Naive thymus-derived CD8-positive, alpha-beta T cell (primary cell): ENCODE measurements at regions not wholly inside any gene's neighbourhood (a gene's known extent, or its start where the extent isn't known, plus 50 kb on each side); places are given as distances from the start of the nearest gene placed in this dataset.

Experiments used
- ATAC-seq, 2 donors: fragments of 150-1000 bp; cut with Tn5 transposase in 1 of 2; sonication (Bioruptor Pico), chemical (Tn5 transposase) in 1 of 2; 1 replicate in 1 of 2; 2 replicates in 1 of 2; pipeline ENCODE4 v1.10.0; 2021; ENCODE audit warnings: mild to moderate bottlenecking in 2 of 2, moderate library complexity in 2 of 2
- POLR2A ChIA-PET: fragments of 350-600 bp; sonication (Branson Sonifier 250); formaldehyde crosslinking; loops from one replicate; lab custom pipeline; 2021; ENCODE audit warnings: antibody characterized with exemption; lab: Charles Lee
- DNase-seq, 10 donors: peaks; one replicate each; pipeline versions ENCODE4 v3.0.0 to v3.0.0-alpha.2; 2020 to 2022
- H3K27ac Mint-ChIP-seq, 10 donors: one replicate each; pipeline ENCODE4 v1.8.0; 2020 to 2022; ENCODE audit warnings: mild to moderate bottlenecking in 10 of 10, mixed read lengths in 10 of 10, moderate library complexity in 4 of 10, inconsistent platforms in 1 of 10
- H3K27me3 Mint-ChIP-seq, 5 donors: one replicate each; pipeline ENCODE4 v1.8.0; 2021 to 2022; ENCODE audit warnings: mixed read lengths in 5 of 5
- H3K36me3 Mint-ChIP-seq, 3 donors: one replicate each; pipeline ENCODE4 v1.8.0; 2020 to 2022; ENCODE audit warnings: mixed read lengths in 3 of 3, mild to moderate bottlenecking in 2 of 3, inconsistent platforms in 1 of 3
- H3K4me1 Mint-ChIP-seq, 4 donors: one replicate each; pipeline ENCODE4 v1.8.0; 2021 to 2022; ENCODE audit warnings: mixed read lengths in 4 of 4
- H3K4me3 Mint-ChIP-seq, 10 donors: one replicate each; pipeline ENCODE4 v1.8.0; 2020 to 2022; ENCODE audit warnings: mild to moderate bottlenecking in 10 of 10, mixed read lengths in 10 of 10, moderate library complexity in 6 of 10, inconsistent platforms in 1 of 10
- H3K9me3 Mint-ChIP-seq, 9 donors: one replicate each; pipeline ENCODE4 v1.8.0; 2020 to 2022; ENCODE audit warnings: mixed read lengths in 9 of 9, mild to moderate bottlenecking in 3 of 9, inconsistent platforms in 1 of 9, moderate library complexity in 1 of 9

DNA sequence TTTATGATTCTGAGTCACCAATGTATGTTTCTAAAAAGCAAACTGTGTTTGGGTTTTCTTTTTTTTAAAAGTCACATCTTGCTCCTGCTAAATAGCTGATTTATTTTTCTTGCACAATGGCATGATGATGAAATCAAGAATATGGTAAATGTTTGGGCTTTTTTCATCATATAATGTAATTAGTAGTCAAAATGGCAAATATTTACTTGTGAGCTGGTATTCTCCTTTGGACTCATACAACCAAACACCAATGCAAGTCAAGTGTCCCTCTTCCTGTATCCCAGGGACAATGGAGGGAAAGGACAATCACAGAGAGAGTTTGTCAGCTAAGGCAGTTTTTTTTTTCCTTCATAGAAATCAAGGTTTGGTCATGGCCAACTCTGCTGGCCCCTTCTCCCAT, 94.6 kb upstream of the RALGPS2 start:
- no peaks in the 10 kb centered on the region for H3K9me3 Mint-ChIP-seq
- no peak overlapping the region for H3K27ac Mint-ChIP-seq
- POLR2A ChIA-PET = no interaction called here
- DNase-seq (no peak), ATAC-seq (no peak)
- peaks cover 2 to 8% (median 3%) of the 10 kb centered on the region in 5 donors for H3K27me3 Mint-ChIP-seq
- peaks cover 0 to 3% (median 0%) of the 10 kb centered on the region in 4 donors for H3K4me1 Mint-ChIP-seq
- H3K4me3 Mint-ChIP-seq = no peak overlapping the region
- H3K36me3 Mint-ChIP-seq = no peaks in the 10 kb centered on the region

- no peak for ATAC-seq
- no peaks in the 10 kb centered on the region for H3K4me1 Mint-ChIP-seq
- POLR2A ChIA-PET = no interaction called here
These were observed 92.4 kb upstream of the RALGPS2 start for GRCh38 chr1:178632653-178633052.

DNA sequence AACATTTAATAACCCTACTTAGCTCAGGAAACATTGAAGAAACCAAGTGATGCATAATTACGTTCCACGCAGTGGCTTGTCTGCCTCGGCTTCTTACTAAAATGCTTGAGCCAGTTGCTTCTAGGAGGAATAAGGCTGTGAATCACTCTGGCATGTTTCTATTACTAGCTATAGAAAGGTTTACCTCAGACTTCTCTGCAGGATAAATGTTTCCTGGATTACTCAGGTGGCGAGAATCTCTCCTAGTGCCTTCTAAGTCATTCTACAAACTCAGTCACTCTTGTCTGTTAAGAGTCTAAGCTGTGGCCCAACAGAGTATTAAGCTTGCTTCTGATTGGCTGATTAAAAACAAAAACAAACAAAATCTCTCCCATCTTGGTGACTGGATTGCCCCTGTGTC, 92.0 kb upstream of the RALGPS2 start:
- ATAC-seq = no peak
- Mint-ChIP-seq H3K27ac (no peak overlapping the region), H3K4me3 (no peak overlapping the region), H3K36me3 (no peaks in the 10 kb centered on the region), H3K9me3 (no peaks in the 10 kb centered on the region), H3K27me3 (peaks cover 0 to 8% (median 3%) of the 10 kb centered on the region in 5 donors), H3K4me1 (no peaks in the 10 kb centered on the region)
- DNase-seq = no peak
- POLR2A ChIA-PET = no interaction called here

More at GRCh38 chr1:178632653-178633052, 92.4 kb upstream of the RALGPS2 start:
- Mint-ChIP-seq H3K36me3 (no peaks in the 10 kb centered on the region), H3K4me3 (no peak overlapping the region), H3K27me3 (peaks cover 0 to 8% (median 3%) of the 10 kb centered on the region in 5 donors), H3K27ac (no peak overlapping the region), H3K9me3 (no peaks in the 10 kb centered on the region)
- no peak for DNase-seq

- no peak overlapping the region for H3K4me3 Mint-ChIP-seq
- peaks cover 0 to 2% (median 0%) of the 10 kb centered on the region in 4 donors for H3K4me1 Mint-ChIP-seq
- H3K36me3 Mint-ChIP-seq = no peaks in the 10 kb centered on the region
- H3K27me3 Mint-ChIP-seq = peaks cover 0 to 4% (median 3%) of the 10 kb centered on the region in 5 donors
- ATAC-seq (no peak), DNase-seq (no peak)
- POLR2A ChIA-PET = no interaction called here
- no peaks in the 10 kb centered on the region for H3K9me3 Mint-ChIP-seq
- H3K27ac Mint-ChIP-seq = no peak overlapping the region
These were observed 90.6 kb upstream of the RALGPS2 start for GRCh38 chr1:178634445-178634844.

DNA sequence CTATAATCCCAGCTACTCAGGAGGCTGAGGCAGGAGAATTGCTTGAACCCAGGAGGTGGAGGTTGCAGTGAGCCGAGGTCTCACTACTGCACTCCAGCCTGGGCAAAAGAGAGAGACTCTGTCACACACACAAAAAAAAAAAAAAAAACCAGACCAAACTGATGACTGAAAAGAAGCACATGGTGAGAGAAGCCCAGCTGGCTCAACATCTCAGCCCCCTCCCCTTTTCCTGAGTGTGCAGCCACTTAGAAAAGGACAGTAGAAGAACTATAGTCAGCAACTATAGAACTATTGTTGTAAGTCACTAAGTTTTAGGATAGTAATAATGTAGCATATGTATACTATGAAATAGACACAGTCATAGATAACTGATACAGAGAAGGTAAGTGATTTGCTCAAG, 87.2 kb upstream of the RALGPS2 start:
- Mint-ChIP-seq H3K4me1 (peaks cover 0 to 7% (median 0%) of the 10 kb centered on the region in 4 donors), H3K9me3 (no peaks in the 10 kb centered on the region), H3K36me3 (no peaks in the 10 kb centered on the region), H3K27ac (no peak overlapping the region), H3K4me3 (no peak overlapping the region), H3K27me3 (peaks cover 0 to 5% (median 1%) of the 10 kb centered on the region in 5 donors)
- DNase-seq (no peak), ATAC-seq (no peak)
- POLR2A ChIA-PET = no interaction called here

- DNase-seq (no peak), ATAC-seq (no peak)
- peaks cover 0 to 11% (median 0%) of the 10 kb centered on the region in 4 donors for H3K4me1 Mint-ChIP-seq
- no peaks in the 10 kb centered on the region for H3K36me3 Mint-ChIP-seq
- no peak overlapping the region for H3K27ac Mint-ChIP-seq
- H3K9me3 Mint-ChIP-seq = no peaks in the 10 kb centered on the region
- POLR2A ChIA-PET = no interaction called here
- H3K4me3 Mint-ChIP-seq = no peak overlapping the region
- peaks cover 0 to 8% (median 2%) of the 10 kb centered on the region in 5 donors for H3K27me3 Mint-ChIP-seq
These were observed 85.7 kb upstream of the RALGPS2 start for GRCh38 chr1:178639326-178639725.

GRCh38 chr1:178642282-178642681, 82.8 kb upstream of the RALGPS2 start:
- ATAC-seq (no peak), DNase-seq (no peak)
- POLR2A ChIA-PET = no interaction called here
- H3K27ac Mint-ChIP-seq = no peak overlapping the region
- peaks cover 0 to 31% (median 2%) of the 10 kb centered on the region in 5 donors for H3K27me3 Mint-ChIP-seq
- no peaks in the 10 kb centered on the region for H3K36me3 Mint-ChIP-seq
- H3K4me3 Mint-ChIP-seq = no peak overlapping the region
- H3K9me3 Mint-ChIP-seq = no peaks in the 10 kb centered on the region
- H3K4me1 Mint-ChIP-seq = peaks cover 0 to 15% (median 0%) of the 10 kb centered on the region in 4 donors

GRCh38 chr1:178643349-178643748, 81.7 kb upstream of the RALGPS2 start:
- H3K4me3 Mint-ChIP-seq = no peak overlapping the region
- DNase-seq (no peak), ATAC-seq (no peak)
- no peaks in the 10 kb centered on the region for H3K9me3 Mint-ChIP-seq
- peaks cover 0 to 15% (median 0%) of the 10 kb centered on the region in 4 donors for H3K4me1 Mint-ChIP-seq
- no peak overlapping the region for H3K27ac Mint-ChIP-seq
- H3K36me3 Mint-ChIP-seq = no peaks in the 10 kb centered on the region
- POLR2A ChIA-PET = no interaction called here
- peaks cover 2 to 31% (median 4%) of the 10 kb centered on the region in 5 donors for H3K27me3 Mint-ChIP-seq

GRCh38 chr1:178643831-178644230, 81.2 kb upstream of the RALGPS2 start:
- Mint-ChIP-seq H3K4me1 (peaks cover 0 to 15% (median 0%) of the 10 kb centered on the region in 4 donors), H3K4me3 (no peak overlapping the region), H3K36me3 (no peaks in the 10 kb centered on the region), H3K27ac (no peak overlapping the region), H3K9me3 (no peaks in the 10 kb centered on the region), H3K27me3 (peaks cover 2 to 31% (median 4%) of the 10 kb centered on the region in 5 donors)
- ATAC-seq (no peak), DNase-seq (no peak)
- POLR2A ChIA-PET = interaction anchor here (0.5 kb wide), 1 partner anchor 25 kb away, joined by 3 read pairs; no protein-coding TSS in a partner anchor

GRCh38 chr1:178644308-178645120, 80.5 kb upstream of the RALGPS2 start:
- no peak overlapping the region for H3K27ac Mint-ChIP-seq
- no peak overlapping the region for H3K4me3 Mint-ChIP-seq
- POLR2A ChIA-PET = interaction anchor here (0.5 kb wide), 1 partner anchor 25 kb away, joined by 3 read pairs; no protein-coding TSS in a partner anchor
- DNase-seq (no peak), ATAC-seq (no peak)
- peaks cover 2 to 35% (median 4%) of the 10 kb centered on the region in 5 donors for H3K27me3 Mint-ChIP-seq
- H3K9me3 Mint-ChIP-seq = no peaks in the 10 kb centered on the region
- peaks cover 0 to 14% (median 0%) of the 10 kb centered on the region in 4 donors for H3K4me1 Mint-ChIP-seq
- no peaks in the 10 kb centered on the region for H3K36me3 Mint-ChIP-seq

GRCh38 chr1:178645157-178645807, 79.8 kb upstream of the RALGPS2 start:
- no peak overlapping the region for H3K4me3 Mint-ChIP-seq

GRCh38 chr1:178645808-178646200, 79.2 kb upstream of the RALGPS2 start:
- Mint-ChIP-seq H3K36me3 (no peaks in the 10 kb centered on the region), H3K27me3 (peaks cover 2 to 47% (median 12%) of the 10 kb centered on the region in 5 donors), H3K9me3 (no peaks in the 10 kb centered on the region), H3K4me3 (no peak overlapping the region), H3K4me1 (peaks cover 0 to 16% (median 0%) of the 10 kb centered on the region in 4 donors), H3K27ac (no peak overlapping the region)
- POLR2A ChIA-PET = interaction anchor here (0.7 kb wide), 1 partner anchor 30 kb away, joined by 4 read pairs; no protein-coding TSS in a partner anchor
- ATAC-seq = no peak
- no peak for DNase-seq

More at GRCh38 chr1:178645157-178645807, 79.8 kb upstream of the RALGPS2 start:
- Mint-ChIP-seq H3K36me3 (no peaks in the 10 kb centered on the region), H3K9me3 (no peaks in the 10 kb centered on the region), H3K4me1 (peaks cover 0 to 16% (median 0%) of the 10 kb centered on the region in 4 donors), H3K27me3 (peaks cover 2 to 42% (median 8%) of the 10 kb centered on the region in 5 donors), H3K27ac (no peak overlapping the region)
- POLR2A ChIA-PET = no interaction called here
- ATAC-seq (no peak), DNase-seq (no peak)

DNA sequence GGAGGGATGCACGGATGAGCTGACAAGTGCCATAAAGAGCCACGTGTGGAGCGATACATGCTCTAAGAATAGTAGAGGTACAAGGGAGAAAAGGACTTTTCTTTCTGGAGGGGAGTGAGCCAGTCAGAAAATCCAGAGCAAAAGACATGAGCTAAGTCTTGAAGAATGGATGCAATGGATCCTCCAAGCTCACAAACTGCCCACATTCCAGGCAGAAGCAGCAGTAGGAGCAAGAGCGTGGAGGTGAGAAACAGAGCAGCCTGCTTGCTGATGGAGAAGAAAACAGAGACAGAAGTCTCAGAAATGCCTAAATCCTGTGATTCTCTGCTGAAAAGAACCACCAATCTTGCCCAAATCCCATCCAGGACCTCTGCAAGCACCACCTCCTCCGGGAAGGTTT, 78.2 kb upstream of the RALGPS2 start:
- H3K4me1 Mint-ChIP-seq = peaks cover 0 to 16% (median 0%) of the 10 kb centered on the region in 4 donors
- H3K27ac Mint-ChIP-seq = no peak overlapping the region
- peaks cover 2 to 57% (median 18%) of the 10 kb centered on the region in 5 donors for H3K27me3 Mint-ChIP-seq
- ATAC-seq = no peak
- no peaks in the 10 kb centered on the region for H3K36me3 Mint-ChIP-seq
- POLR2A ChIA-PET = no interaction called here
- no peaks in the 10 kb centered on the region for H3K9me3 Mint-ChIP-seq
- no peak for DNase-seq
- H3K4me3 Mint-ChIP-seq = no peak overlapping the region
